NCI-H146 treated with DMSO at 0.1 percent for 48 hours (cell line): ENCODE measurements at regions not wholly inside any gene's neighbourhood (a gene's known extent, or its start where the extent isn't known, plus 50 kb on each side); places are given as distances from the start of the nearest gene placed in this dataset.
"Not testable (repeated sequence)": the region's sequence is repeated elsewhere in the genome, so short reads cannot be mapped to it uniquely, and the experiment has no call there.

Experiments used
- DNase-seq: peaks from one replicate; lab custom pipeline; 2025; ENCODE audit not compliant: unreplicated experiment; lab: John Stamatoyannopoulos, UW

DNA sequence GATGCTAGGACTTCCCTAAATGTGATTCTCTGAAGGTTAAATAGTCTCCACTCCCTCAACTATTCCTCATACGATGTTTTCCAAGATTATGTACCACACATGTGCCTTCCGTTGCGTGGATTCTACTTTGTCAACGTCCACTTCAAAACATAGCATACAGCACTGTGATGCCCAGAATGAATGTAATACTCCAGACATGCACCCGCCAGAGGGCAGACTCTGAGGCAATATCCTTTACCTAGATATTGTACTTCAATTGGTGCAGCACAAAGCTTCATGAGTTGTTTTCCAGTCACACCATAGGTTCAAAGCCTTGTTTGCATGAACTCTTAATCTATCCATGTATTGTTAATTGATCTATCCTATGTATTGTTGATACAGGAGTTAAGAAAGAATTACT is 201.0 kb upstream of the NABP1 start:
- DNase-seq, result no peak

DNA sequence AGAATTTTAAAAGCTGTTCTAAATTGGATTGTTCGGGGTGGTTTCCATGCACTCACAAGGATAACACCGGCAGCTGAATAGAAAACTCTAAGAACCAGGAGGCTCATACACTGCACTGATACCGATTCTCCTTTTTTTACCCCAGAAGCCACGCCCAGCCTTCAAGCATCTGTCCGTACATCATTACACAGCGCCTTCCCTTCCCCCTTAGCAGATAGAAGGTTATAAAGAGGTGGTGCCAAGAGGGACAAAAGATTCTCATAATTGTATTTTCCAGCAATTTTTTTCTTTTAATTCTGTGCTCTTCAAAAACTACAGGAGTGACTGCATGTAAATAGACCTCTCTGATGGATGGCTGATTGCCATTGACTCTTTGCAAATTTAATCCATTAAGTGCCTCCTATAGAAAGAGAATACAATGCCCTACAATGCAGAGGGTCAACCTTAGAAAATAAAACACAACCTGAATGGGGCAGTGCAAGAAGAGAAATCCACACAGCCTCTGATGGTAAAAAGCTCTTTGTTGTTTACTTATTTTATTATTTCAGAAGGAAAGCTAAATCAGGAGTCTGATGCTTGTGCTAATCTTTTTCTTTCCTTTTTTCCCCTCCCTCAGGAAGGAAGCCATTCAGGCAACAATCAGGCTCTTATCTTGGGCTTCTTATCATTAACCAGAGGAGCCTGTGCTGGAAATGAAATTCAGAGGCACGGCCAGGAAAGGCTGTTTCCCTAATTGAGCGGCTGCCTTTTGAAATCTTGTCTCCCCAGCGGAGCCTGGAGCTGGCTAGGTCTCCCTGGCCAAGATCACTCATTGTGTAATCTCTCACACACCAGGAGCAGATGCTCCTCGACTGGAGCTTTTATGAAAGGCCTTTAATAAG is 198.9 kb upstream of the NABP1 start:
- peak; percentile 52 for DNase-seq

GRCh38 chr2:191479680-191480023 is 198.3 kb upstream of the NABP1 start:
- DNase-seq, result no peak

- no peak for DNase-seq
Measured at GRCh38 chr2:191481305-191482070, 196.4 kb upstream of the NABP1 start.

DNA sequence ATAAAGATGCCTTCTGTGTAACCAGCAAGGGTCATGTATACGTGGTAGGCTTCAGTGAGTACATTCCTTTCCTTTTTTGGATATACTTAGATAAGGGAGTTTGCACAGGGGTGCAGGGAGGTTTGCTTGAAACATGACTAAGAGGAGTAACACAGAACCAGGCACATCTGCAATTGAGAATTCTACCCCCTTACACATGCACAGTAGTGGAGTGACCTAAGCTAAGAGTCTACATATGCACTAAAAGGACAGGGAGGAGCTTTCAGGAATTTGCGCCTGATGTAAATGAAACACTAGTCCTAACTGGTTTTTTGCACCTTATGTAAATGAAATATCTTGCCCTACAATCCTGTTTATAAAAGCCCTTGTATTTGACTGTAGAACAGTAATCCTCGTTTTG is 194.8 kb upstream of the NABP1 start:
- no peak for DNase-seq

DNA sequence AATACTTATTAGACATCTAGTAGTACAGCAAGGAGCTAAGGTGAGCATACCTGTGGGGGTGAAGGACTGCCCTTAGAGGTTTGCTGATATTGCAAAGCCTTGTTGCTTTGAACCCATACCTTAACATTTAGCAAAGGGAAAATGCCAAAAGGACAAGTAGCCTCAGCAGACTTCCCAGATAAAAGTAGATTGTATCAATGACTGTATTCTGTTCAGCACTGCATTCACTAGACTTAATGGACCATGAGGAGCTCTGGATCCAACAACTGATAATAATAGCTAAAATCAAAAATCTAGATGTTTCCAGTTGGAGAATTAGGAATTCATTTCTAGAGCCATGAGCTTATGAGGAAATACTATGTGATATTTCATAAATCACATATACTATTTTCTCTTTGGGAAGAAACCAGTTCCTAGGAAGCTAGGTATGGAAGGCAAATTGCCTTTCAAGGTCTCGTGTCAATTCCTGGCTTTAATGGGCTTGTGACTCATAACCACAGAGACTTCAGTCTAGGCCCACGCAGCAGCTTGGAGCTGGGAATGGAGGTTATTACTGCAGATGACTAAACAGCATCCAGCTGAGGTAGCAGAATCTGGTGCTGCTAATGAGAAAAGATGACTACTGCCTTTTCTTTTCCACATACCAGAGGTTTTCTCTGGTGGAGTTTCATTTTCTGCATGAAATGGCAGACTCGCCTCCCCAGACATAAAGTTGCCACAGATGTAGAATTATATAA is 191.2 kb upstream of the NABP1 start:
- no peak for DNase-seq

DNA sequence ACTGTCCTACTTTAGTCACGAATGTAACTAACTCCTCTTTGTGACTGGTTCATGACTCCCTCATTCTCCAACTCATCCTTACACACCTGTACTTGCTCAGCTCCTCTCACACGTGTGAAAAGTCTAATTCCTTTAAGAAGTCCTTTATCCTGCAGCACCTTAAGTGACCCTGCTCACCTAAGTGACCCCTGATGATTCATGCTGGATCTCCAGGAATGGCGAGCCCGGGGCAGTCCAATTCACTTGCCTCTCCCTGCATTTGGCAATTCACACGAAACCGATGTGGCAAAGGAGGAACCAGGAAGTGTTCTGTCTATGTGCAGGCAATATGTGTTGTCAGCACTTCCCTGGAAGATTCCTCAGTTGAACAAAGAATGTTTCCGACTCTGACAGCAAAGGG is 189.8 kb upstream of the NABP1 start:
- no peak for DNase-seq

DNA sequence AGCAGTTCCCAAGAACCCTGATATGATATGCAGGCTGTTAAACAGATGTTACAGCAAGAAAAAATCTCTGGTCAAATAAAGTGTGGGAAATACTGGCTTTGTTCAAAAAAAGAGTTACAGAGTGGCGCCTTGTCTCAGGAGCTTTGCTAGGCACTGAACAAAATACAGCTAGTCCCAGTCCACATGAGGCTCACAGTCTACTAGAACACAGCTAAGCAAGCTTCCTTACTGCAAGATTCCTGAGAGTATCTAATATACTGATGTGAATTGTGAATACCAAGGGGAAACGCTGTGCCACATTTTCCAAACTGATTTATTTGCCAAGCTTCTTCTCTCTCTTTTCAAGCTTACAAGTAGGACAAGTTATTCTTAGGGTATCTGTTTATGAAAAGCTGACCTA is 188.8 kb upstream of the NABP1 start:
- no peak for DNase-seq

GRCh38 chr2:191496838-191497237 is 181.1 kb upstream of the NABP1 start:
- no peak for DNase-seq

- DNase-seq, result no peak
Measured at GRCh38 chr2:191497822-191498221, 180.1 kb upstream of the NABP1 start.

DNA sequence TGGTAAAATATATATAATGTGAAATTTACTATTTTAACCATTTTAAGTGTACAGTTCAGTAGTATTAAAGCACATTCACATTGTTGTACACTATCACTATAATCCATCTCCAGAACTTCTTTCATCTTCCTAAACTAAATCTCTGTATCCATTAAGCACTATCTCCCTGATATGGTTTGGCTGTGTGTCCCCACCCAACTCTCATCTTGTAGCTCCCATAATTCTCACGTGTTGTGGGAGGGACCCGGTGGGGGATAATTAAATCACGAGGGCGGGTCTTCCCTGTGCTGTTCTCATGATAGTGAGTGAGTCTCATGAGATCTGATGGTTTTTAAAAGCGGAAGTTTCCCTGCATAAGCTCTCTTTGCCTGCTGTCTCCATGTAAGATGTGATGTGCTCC is 178.9 kb upstream of the NABP1 start:
- no peak for DNase-seq

DNA sequence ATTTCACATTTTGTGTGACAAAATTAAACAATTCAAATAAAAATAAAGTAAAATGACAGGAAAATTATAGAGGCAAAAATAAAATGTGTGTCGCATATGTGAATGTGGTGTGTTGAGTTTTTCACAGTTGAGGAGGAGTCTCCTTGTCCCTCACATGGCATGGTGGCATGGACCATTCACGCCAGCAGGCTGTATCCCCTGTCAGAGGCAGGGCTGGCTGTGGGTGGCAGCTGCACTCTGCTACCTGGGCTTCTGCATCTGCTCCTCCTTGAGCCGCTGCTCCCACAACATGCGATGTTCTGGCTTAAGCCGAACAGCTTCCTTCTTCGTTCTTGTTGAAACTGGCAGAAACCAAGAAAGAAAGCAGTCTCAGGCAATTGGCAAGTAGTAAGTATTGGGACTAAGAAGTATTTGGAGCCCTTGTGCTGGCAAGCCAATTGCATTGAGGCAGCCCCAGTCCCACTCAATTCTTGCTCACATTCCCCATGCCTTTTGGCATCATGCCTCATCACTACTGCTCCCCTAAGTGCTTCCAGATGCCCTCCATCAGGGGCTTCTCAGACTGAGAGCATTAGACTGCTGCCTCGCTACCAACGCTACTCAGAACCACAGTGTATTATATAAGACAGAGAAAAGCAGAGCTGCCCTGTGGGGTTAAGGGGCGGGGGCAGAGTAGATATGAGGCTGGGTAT is 177.9 kb upstream of the NABP1 start:
- DNase-seq, result no peak

GRCh38 chr2:191500566-191500883 is 177.4 kb upstream of the NABP1 start:
- no peak for DNase-seq

GRCh38 chr2:191500884-191501560 is 176.9 kb upstream of the NABP1 start:
- DNase-seq, result no peak

- no peak for DNase-seq
Measured at GRCh38 chr2:191501561-191502168, 176.3 kb upstream of the NABP1 start.

DNA sequence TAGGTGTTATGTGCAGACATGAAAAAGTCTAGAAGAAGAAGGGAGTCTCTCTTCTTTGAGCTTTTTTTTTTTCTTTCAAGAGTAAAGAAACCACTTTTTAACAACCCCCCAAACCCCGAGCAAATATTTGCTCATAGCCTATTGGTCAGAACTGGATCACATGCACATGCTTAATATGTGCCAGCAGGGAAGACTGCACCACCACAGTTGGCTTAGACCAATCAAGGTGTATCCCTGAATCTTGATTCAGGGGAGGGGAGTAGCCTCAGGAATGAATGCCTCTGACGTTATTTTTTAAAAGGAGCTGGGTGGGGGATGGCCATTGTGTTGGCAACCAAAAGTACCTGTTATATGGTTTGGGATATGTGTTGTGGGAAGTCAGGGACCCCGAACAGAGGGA is 171.4 kb upstream of the NABP1 start:
- DNase-seq, result no peak

- not testable (repeated sequence) for DNase-seq
Measured at GRCh38 chr2:191507252-191507853, 170.6 kb upstream of the NABP1 start.

GRCh38 chr2:191508738-191509137 is 169.2 kb upstream of the NABP1 start:
- DNase-seq, result no peak

- no peak for DNase-seq
Measured at GRCh38 chr2:191512216-191512835, 165.6 kb upstream of the NABP1 start.
